HepG2 (cell line): ENCODE measurements at regions not wholly inside any gene's neighbourhood (a gene's known extent, or its start where the extent isn't known, plus 50 kb on each side); places are given as distances from the start of the nearest gene placed in this dataset.

Experiments used
- ATAC-seq: fragments of 200-7000 bp; cut with Tn5 transposase; 3 replicates; pipeline ENCODE4 v1.9.1; 2020; ENCODE audit warnings: mild to moderate bottlenecking, moderate library complexity
- BruUV-seq: library from RNA; stranded (reverse); fragments of 400-500 nt; replicated peaks from 2 replicates; lab custom pipeline; 2021; lab: Mats Ljungman, UMichigan
- CTCF ChIA-PET: fragments of 300-600 bp; formaldehyde crosslinking; extraction: SDS; loops from one replicate; lab custom pipeline; 2021; ENCODE audit warnings: low total read pairs, inconsistent platforms, low intra/inter-chr PET ratio; lab: Yijun Ruan, JAX
- POLR2A ChIA-PET: fragments of 350-600 bp; sonication (Branson Sonifier 250); formaldehyde crosslinking; loops from one replicate; lab custom pipeline; 2020; ENCODE audit warnings: antibody characterized with exemption, inconsistent platforms; lab: Yijun Ruan, JAX
- DNase-seq: peaks from one replicate; pipeline ENCODE4 v3.0.0-alpha.2; 2015; ENCODE audit warnings: low spot score
- FAIRE-seq: peaks from 3 replicates; lab custom pipeline; 2011; peaks lifted over from hg19 to GRCh38; lab: Jason Lieb, UNC
- H2AFZ ChIP-seq: one replicate; pipeline ENCODE4 v1.6.1; 2011; ENCODE audit warnings: low read length, inconsistent platforms
- H3K27ac ChIP-seq: fragments of 300-600 bp; 3 replicates; pipeline ENCODE4 v1.8.0; 2011; ENCODE audit warnings: mixed run types, mild to moderate bottlenecking, mixed read lengths, low read length, inconsistent platforms; ENCODE audit not compliant: insufficient read depth; ENCODE audit errors: extremely low read length
- H3K27me3 ChIP-seq, 2 experiments: fragments of 200-600 bp in 1 of 2; 2 replicates in 1 of 2; 3 replicates in 1 of 2; pipeline versions ENCODE4 v1.6.0 to v1.8.0; 2011; ENCODE audit warnings: low read length in 2 of 2, mild to moderate bottlenecking in 2 of 2, moderate library complexity in 2 of 2, inconsistent platforms in 1 of 2; ENCODE audit not compliant: insufficient read depth in 2 of 2, control insufficient read depth in 1 of 2
- H3K36me3 ChIP-seq, 2 experiments: fragments of 200-600 bp in 1 of 2; replicated peaks in 1 of 2; 2 replicates in 1 of 2; 3 replicates in 1 of 2; pipeline versions ENCODE4 v1.5.1 to v1.8.0; 2011; ENCODE audit warnings: low read length in 2 of 2, inconsistent platforms in 1 of 2; ENCODE audit not compliant: insufficient read depth in 2 of 2, control insufficient read depth in 1 of 2
- H3K4me1 ChIP-seq: 2 replicates; pipeline ENCODE4 v1.5.1; 2012; ENCODE audit warnings: low read length, inconsistent platforms; ENCODE audit not compliant: insufficient read depth
- H3K4me2 ChIP-seq: 2 replicates; pipeline ENCODE4 v1.6.0; 2011; ENCODE audit warnings: low read depth, low read length, inconsistent platforms
- H3K4me3 ChIP-seq, 3 experiments: fragments of 200-600 bp in 1 of 3; sonication (generic), shearing (Covaris generic) in 1 of 3; replicated peaks in 1 of 3; 2 replicates each; pipeline ENCODE4 v1.5.1; 2011 to 2016; ENCODE audit warnings: low read length in 3 of 3, inconsistent platforms in 2 of 3, low read depth in 2 of 3, mild to moderate bottlenecking in 2 of 3, control low read depth in 1 of 3, mixed read lengths in 1 of 3; ENCODE audit not compliant: insufficient read depth in 1 of 3
- H3K79me2 ChIP-seq: one replicate; pipeline ENCODE4 v1.6.1; 2011; ENCODE audit warnings: low read length, inconsistent platforms; ENCODE audit not compliant: insufficient read depth
- H3K9ac ChIP-seq: 2 replicates; pipeline ENCODE4 v1.6.0; 2011; ENCODE audit warnings: mild to moderate bottlenecking, low read depth, low read length, inconsistent platforms; ENCODE audit not compliant: insufficient read depth
- H3K9me3 ChIP-seq: 2 replicates; pipeline ENCODE4 v1.5.1; 2012; ENCODE audit warnings: mild to moderate bottlenecking, low read length
- H4K20me1 ChIP-seq: 2 replicates; pipeline ENCODE4 v1.6.0; 2011; ENCODE audit warnings: inconsistent platforms, mild to moderate bottlenecking, low read length, moderate library complexity; ENCODE audit not compliant: insufficient read depth
- ATF1 ChIP-seq: IDR thresholded peaks from 2 replicates; pipeline ENCODE4 v1.6.1; 2016; ENCODE audit warnings: mild to moderate bottlenecking, control low read depth
- STAT5B ChIP-seq: sonication (generic); formaldehyde crosslinking; IDR thresholded peaks from 2 replicates; pipeline ENCODE4 v1.4.0; 2020; ENCODE audit warnings: missing genetic modification reagents
- ZC3H4 ChIP-seq: sonication (generic); formaldehyde crosslinking; IDR thresholded peaks from 2 replicates; pipeline ENCODE4 v1.4.0; 2020; ENCODE audit warnings: missing genetic modification reagents, borderline replicate concordance
- ZKSCAN1 ChIP-seq: fragments of 150-350 bp; IDR thresholded peaks from 2 replicates; pipeline ENCODE4 v1.6.1; 2014; ENCODE audit warnings: low read length
- ZNF878 ChIP-seq: sonication (generic); formaldehyde crosslinking; IDR thresholded peaks from 2 replicates; pipeline ENCODE4 v1.8.1; 2023; ENCODE audit warnings: mild to moderate bottlenecking, missing genetic modification reagents, moderate library complexity
- WGBS: methylation state at CpG from one replicate; pipeline ENCODE4 v1.1.6; 2017; ENCODE audit warnings: low lambda C conversion rate; 5-methylcytosine and 5-hydroxymethylcytosine counted together
- in situ Hi-C: cut with HindIII; loops from 2 replicates; pipeline ENCODE4 v1.10.0; 2017; ENCODE audit warnings: low pct_unique_long_range_greater_than_20kb; ENCODE audit not compliant: extremely low pct_ligation_motif_present
- intact Hi-C: fragments of 100-400 bp; cut with micrococcal nuclease; formaldehyde crosslinking; loops from one replicate; pipeline ENCODE4 v1.10.0; 2022; ENCODE audit not compliant: unreplicated experiment
- TF ChIP-seq, protein P1 (sequence below): sonication (generic); formaldehyde crosslinking; IDR thresholded peaks from 2 replicates; pipeline ENCODE4 v1.4.0; 2020; ENCODE audit warnings: low read depth, mild to moderate bottlenecking, missing genetic modification reagents
- TF ChIP-seq, protein P2 (sequence below): sonication (generic); formaldehyde crosslinking; IDR thresholded peaks from 2 replicates; pipeline ENCODE4 v1.8.1; 2022; ENCODE audit warnings: mild to moderate bottlenecking, missing genetic modification reagents
- TF ChIP-seq, protein P3 (sequence below): sonication (generic); formaldehyde crosslinking; IDR thresholded peaks from 2 replicates; pipeline ENCODE4 v1.5.0; 2020; ENCODE audit warnings: missing genetic modification reagents
- TF ChIP-seq, protein P4 (sequence below): sonication (generic); formaldehyde crosslinking; IDR thresholded peaks from 2 replicates; pipeline ENCODE4 v1.5.1; 2020; ENCODE audit warnings: missing genetic modification reagents, mild to moderate bottlenecking, borderline replicate concordance
- TF ChIP-seq, protein P5 (sequence below): sonication (generic); formaldehyde crosslinking; conservative IDR thresholded peaks from 2 replicates; pipeline ENCODE4 v1.8.0; 2022; ENCODE audit warnings: low read depth, missing genetic modification reagents

DNA sequence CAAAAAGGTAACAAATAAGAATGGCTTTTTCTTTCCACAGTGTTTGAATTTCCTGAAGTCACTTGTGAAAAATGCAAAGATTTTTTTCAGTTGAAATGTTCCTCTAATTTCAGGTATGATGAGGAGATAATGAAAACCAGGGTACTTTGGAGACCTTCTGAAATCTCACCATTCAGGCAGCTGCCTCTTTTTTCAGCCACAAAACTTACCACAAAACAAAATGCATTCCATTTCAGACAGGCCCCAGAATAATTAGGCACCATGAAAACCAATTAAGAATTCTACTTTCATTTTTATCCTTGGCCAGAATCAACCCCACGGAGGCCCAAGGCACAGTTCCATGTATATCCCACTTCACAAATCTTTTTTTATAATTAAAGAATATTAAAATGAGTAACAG, 880.3 kb upstream of the ACVR2A start:
- no peak for ATAC-seq
- no peaks in the 10 kb centered on the region for H3K9me3 ChIP-seq
- TF ChIP-seq, protein P1, sequence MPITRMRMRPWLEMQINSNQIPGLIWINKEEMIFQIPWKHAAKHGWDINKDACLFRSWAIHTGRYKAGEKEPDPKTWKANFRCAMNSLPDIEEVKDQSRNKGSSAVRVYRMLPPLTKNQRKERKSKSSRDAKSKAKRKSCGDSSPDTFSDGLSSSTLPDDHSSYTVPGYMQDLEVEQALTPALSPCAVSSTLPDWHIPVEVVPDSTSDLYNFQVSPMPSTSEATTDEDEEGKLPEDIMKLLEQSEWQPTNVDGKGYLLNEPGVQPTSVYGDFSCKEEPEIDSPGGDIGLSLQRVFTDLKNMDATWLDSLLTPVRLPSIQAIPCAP, result no peak
- TF ChIP-seq, protein P2, sequence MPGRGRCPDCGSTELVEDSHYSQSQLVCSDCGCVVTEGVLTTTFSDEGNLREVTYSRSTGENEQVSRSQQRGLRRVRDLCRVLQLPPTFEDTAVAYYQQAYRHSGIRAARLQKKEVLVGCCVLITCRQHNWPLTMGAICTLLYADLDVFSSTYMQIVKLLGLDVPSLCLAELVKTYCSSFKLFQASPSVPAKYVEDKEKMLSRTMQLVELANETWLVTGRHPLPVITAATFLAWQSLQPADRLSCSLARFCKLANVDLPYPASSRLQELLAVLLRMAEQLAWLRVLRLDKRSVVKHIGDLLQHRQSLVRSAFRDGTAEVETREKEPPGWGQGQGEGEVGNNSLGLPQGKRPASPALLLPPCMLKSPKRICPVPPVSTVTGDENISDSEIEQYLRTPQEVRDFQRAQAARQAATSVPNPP (CRISPR knock-in tag), result no peak
- TF ChIP-seq ZKSCAN1, result no peak
- no peak for TF ChIP-seq ATF1 (CRISPR knock-in tag)
- TF ChIP-seq, protein P3, sequence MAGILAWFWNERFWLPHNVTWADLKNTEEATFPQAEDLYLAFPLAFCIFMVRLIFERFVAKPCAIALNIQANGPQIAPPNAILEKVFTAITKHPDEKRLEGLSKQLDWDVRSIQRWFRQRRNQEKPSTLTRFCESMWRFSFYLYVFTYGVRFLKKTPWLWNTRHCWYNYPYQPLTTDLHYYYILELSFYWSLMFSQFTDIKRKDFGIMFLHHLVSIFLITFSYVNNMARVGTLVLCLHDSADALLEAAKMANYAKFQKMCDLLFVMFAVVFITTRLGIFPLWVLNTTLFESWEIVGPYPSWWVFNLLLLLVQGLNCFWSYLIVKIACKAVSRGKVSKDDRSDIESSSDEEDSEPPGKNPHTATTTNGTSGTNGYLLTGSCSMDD (CRISPR knock-in tag), result no peak
- TF ChIP-seq, protein P4, sequence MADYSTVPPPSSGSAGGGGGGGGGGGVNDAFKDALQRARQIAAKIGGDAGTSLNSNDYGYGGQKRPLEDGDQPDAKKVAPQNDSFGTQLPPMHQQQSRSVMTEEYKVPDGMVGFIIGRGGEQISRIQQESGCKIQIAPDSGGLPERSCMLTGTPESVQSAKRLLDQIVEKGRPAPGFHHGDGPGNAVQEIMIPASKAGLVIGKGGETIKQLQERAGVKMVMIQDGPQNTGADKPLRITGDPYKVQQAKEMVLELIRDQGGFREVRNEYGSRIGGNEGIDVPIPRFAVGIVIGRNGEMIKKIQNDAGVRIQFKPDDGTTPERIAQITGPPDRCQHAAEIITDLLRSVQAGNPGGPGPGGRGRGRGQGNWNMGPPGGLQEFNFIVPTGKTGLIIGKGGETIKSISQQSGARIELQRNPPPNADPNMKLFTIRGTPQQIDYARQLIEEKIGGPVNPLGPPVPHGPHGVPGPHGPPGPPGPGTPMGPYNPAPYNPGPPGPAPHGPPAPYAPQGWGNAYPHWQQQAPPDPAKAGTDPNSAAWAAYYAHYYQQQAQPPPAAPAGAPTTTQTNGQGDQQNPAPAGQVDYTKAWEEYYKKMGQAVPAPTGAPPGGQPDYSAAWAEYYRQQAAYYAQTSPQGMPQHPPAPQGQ, result no peak
- TF ChIP-seq ZC3H4 (CRISPR knock-in tag), result no peak
- TF ChIP-seq, protein P5, sequence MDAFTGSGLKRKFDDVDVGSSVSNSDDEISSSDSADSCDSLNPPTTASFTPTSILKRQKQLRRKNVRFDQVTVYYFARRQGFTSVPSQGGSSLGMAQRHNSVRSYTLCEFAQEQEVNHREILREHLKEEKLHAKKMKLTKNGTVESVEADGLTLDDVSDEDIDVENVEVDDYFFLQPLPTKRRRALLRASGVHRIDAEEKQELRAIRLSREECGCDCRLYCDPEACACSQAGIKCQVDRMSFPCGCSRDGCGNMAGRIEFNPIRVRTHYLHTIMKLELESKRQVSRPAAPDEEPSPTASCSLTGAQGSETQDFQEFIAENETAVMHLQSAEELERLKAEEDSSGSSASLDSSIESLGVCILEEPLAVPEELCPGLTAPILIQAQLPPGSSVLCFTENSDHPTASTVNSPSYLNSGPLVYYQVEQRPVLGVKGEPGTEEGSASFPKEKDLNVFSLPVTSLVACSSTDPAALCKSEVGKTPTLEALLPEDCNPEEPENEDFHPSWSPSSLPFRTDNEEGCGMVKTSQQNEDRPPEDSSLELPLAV (CRISPR knock-in tag), result no peak
- TF ChIP-seq ZNF878, result no peak
- no peak for TF ChIP-seq STAT5B (CRISPR knock-in tag)
- TF ChIP-seq, all 625 proteins: peak for 0
- no peaks in the 10 kb centered on the region for H3K4me1 ChIP-seq
- no peak for DNase-seq
- H2AFZ ChIP-seq, result no peak overlapping the region
- no peak overlapping the region for H3K27ac ChIP-seq
- CTCF ChIA-PET, result no interaction called here
- POLR2A ChIA-PET, result no interaction called here
- no peaks in the 10 kb centered on the region for H3K79me2 ChIP-seq
- H3K4me3 ChIP-seq, result no peak overlapping the region
- intact Hi-C loops (no loop called here), in situ Hi-C loops (no loop called here)
- H3K9ac ChIP-seq, result no peak overlapping the region
- BruUV-seq, result no TSS peak
- no peak for FAIRE-seq
- H3K4me2 ChIP-seq, result no peak overlapping the region
- H3K27me3 ChIP-seq, result no peaks in the 10 kb centered on the region
- no peaks in the 10 kb centered on the region for H4K20me1 ChIP-seq
- H3K36me3 ChIP-seq, result no peaks in the 10 kb centered on the region
- WGBS, result 0% methylated on average over 1 of the region's 1 CpG
